ENCODE measurements at regions not wholly inside any gene's neighbourhood (a gene's known extent, or its start where the extent isn't known, plus 50 kb on each side); places are given as distances from the start of the nearest gene placed in this dataset.

- TF ChIP-seq, protein P1, sequence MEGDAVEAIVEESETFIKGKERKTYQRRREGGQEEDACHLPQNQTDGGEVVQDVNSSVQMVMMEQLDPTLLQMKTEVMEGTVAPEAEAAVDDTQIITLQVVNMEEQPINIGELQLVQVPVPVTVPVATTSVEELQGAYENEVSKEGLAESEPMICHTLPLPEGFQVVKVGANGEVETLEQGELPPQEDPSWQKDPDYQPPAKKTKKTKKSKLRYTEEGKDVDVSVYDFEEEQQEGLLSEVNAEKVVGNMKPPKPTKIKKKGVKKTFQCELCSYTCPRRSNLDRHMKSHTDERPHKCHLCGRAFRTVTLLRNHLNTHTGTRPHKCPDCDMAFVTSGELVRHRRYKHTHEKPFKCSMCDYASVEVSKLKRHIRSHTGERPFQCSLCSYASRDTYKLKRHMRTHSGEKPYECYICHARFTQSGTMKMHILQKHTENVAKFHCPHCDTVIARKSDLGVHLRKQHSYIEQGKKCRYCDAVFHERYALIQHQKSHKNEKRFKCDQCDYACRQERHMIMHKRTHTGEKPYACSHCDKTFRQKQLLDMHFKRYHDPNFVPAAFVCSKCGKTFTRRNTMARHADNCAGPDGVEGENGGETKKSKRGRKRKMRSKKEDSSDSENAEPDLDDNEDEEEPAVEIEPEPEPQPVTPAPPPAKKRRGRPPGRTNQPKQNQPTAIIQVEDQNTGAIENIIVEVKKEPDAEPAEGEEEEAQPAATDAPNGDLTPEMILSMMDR (IDR thresholded peaks at IDR 0.05) = no peak
- no peak for TF ChIP-seq CBX8 (IDR thresholded peaks at IDR 0.05)
- no peak for TF ChIP-seq BHLHE40 (IDR thresholded peaks at IDR 0.05; ENCODE audit: low read depth, low read length)
- TF ChIP-seq FOSL2 (IDR thresholded peaks at IDR 0.05) = no peak
- TF ChIP-seq FOSL2 (CRISPR knock-in tag; IDR thresholded peaks at IDR 0.05) = no peak
- no peak for TF ChIP-seq PHF8 (IDR thresholded peaks at IDR 0.05; ENCODE audit: borderline replicate concordance, low read depth)
- TF ChIP-seq ZSCAN20 (CRISPR knock-in tag; IDR thresholded peaks at IDR 0.05) = no peak
Measured at GRCh38 chr4:175335331-175335730, 417.2 kb downstream of the ADAM29 start.
